H1 (cell line): ENCODE measurements at regions not wholly inside any gene's neighbourhood (a gene's known extent, or its start where the extent isn't known, plus 50 kb on each side); places are given as distances from the start of the nearest gene placed in this dataset.

Experiments used
- CTCF ChIA-PET: fragments of 300-600 bp; sonication (Branson Sonifier 250); formaldehyde crosslinking; loops from one replicate; lab custom pipeline; 2021; ENCODE audit not compliant: partially characterized antibody; lab: Charles Lee
- POLR2A ChIA-PET: fragments of 300-600 bp; sonication (Branson Sonifier 250); formaldehyde crosslinking; loops from one replicate; lab custom pipeline; 2021; ENCODE audit warnings: inconsistent platforms; ENCODE audit not compliant: partially characterized antibody; lab: Charles Lee
- DNase-seq, 2 experiments: peaks; one replicate each; pipeline versions ENCODE4 v3.0.0 to v3.0.0-alpha.2; 2010 to 2022; ENCODE audit warnings: low spot score in 2 of 2, low read depth in 1 of 2, mixed read lengths in 1 of 2
- FAIRE-seq: peaks from 2 replicates; lab custom pipeline; 2011; peaks lifted over from hg19 to GRCh38; lab: Jason Lieb, UNC
- H2AFZ ChIP-seq: 2 replicates; pipeline ENCODE4 v1.8.1; 2012; ENCODE audit warnings: low read length, inconsistent platforms
- H2AK5ac ChIP-seq: 2 replicates; pipeline ENCODE4 v1.6.1; 2013; ENCODE audit warnings: low read depth, low read length
- H2BK120ac ChIP-seq: replicated peaks from 2 replicates; pipeline ENCODE3; 2013; ENCODE audit warnings: low read depth, low read length, inconsistent platforms
- H2BK12ac ChIP-seq: 2 replicates; pipeline ENCODE4 v1.6.1; 2013; ENCODE audit warnings: low read depth, low read length
- H2BK15ac ChIP-seq: 2 replicates; pipeline ENCODE4 v1.6.1; 2013; ENCODE audit warnings: low read length
- H2BK20ac ChIP-seq: 2 replicates; pipeline ENCODE4 v1.6.1; 2013; ENCODE audit warnings: low read length
- H2BK5ac ChIP-seq: 2 replicates; pipeline ENCODE4 v1.6.1; 2013; ENCODE audit warnings: low read depth, low read length
- H3K14ac ChIP-seq: 2 replicates; pipeline ENCODE4 v1.6.1; 2013; ENCODE audit warnings: inconsistent platforms; ENCODE audit not compliant: insufficient read length
- H3K18ac ChIP-seq: 2 replicates; pipeline ENCODE4 v1.6.1; 2013; ENCODE audit warnings: low read length; ENCODE audit errors: extremely low read depth
- H3K23ac ChIP-seq: 2 replicates; pipeline ENCODE4 v1.6.1; 2013; ENCODE audit warnings: inconsistent platforms; ENCODE audit not compliant: insufficient read length
- H3K23me2 ChIP-seq: 2 replicates; pipeline ENCODE4 v1.6.1; 2013; ENCODE audit warnings: low read depth, low read length
- H3K27ac ChIP-seq: 2 replicates; pipeline ENCODE4 v1.6.1; 2011; ENCODE audit warnings: low read depth, low read length, inconsistent platforms
- H3K27me3 ChIP-seq, 4 experiments: replicated peaks in 1 of 4; 1 replicate in 1 of 4; 2 replicates in 3 of 4; pipeline versions ENCODE4 v1.6.1 to v1.8.1; 2011 to 2013; ENCODE audit warnings: low read length in 3 of 4, mild to moderate bottlenecking in 3 of 4, inconsistent platforms in 2 of 4, mixed read lengths in 2 of 4, moderate library complexity in 1 of 4; ENCODE audit not compliant: control insufficient read depth in 3 of 4, insufficient read depth in 3 of 4; ENCODE audit errors: extremely low read depth in 1 of 4
- H3K36me3 ChIP-seq, 4 experiments: 2 replicates each; pipeline versions ENCODE4 v1.6.1 to v1.8.1; 2011 to 2013; ENCODE audit warnings: mild to moderate bottlenecking in 4 of 4, low read length in 3 of 4, moderate library complexity in 2 of 4, control low read depth in 1 of 4, inconsistent platforms in 1 of 4; ENCODE audit not compliant: insufficient read depth in 4 of 4, control insufficient read depth in 2 of 4
- H3K4ac ChIP-seq: replicated peaks from 2 replicates; pipeline ENCODE3; 2013; ENCODE audit warnings: low read length, low read depth, mixed read lengths, inconsistent platforms; ENCODE audit not compliant: insufficient read length
- H3K4me1 ChIP-seq, 4 experiments: replicated peaks in 1 of 4; 1 replicate in 1 of 4; 2 replicates in 3 of 4; pipeline versions ENCODE4 v1.6.1 to v1.8.1; 2011 to 2013; ENCODE audit warnings: low read length in 3 of 4, inconsistent platforms in 2 of 4, mixed read lengths in 1 of 4; ENCODE audit not compliant: insufficient read depth in 4 of 4, control insufficient read depth in 3 of 4
- H3K4me2 ChIP-seq, 2 experiments: 2 replicates each; pipeline versions ENCODE4 v1.6.1 to v1.8.1; 2011 to 2013; ENCODE audit warnings: low read depth in 2 of 2, low read length in 2 of 2, control low read depth in 1 of 2, inconsistent platforms in 1 of 2, mild to moderate bottlenecking in 1 of 2; ENCODE audit not compliant: insufficient read depth in 1 of 2
- H3K4me3 ChIP-seq, 4 experiments: fragments of 200-600, 300-600 bp in 1 of 4; sonication (generic), shearing (Covaris generic), sonication (Bioruptor Twin) in 1 of 4; 2 replicates each; pipeline versions ENCODE4 v1.5.1 to v1.8.1; 2011 to 2016; ENCODE audit warnings: low read length in 4 of 4, low read depth in 3 of 4, control low read depth in 2 of 4, inconsistent platforms in 2 of 4, mild to moderate bottlenecking in 2 of 4, mixed read lengths in 1 of 4, moderate library complexity in 1 of 4; ENCODE audit not compliant: insufficient read depth in 2 of 4; ENCODE audit errors: extremely low read depth in 1 of 4
- H3K56ac ChIP-seq: replicated peaks from 2 replicates; pipeline ENCODE3; 2013; ENCODE audit warnings: low read depth, mild to moderate bottlenecking, mixed read lengths, low read length, inconsistent platforms; ENCODE audit not compliant: insufficient read length
- H3K79me1 ChIP-seq: 2 replicates; pipeline ENCODE4 v1.6.1; 2013; ENCODE audit warnings: low read depth, low read length, control low read depth
- H3K79me2 ChIP-seq, 2 experiments: 2 replicates each; pipeline versions ENCODE4 v1.6.1 to v1.8.1; 2012 to 2013; ENCODE audit warnings: low read length in 2 of 2, mild to moderate bottlenecking in 2 of 2, inconsistent platforms in 1 of 2; ENCODE audit not compliant: insufficient read depth in 2 of 2, control insufficient read depth in 1 of 2
- H3K9ac ChIP-seq, 4 experiments: replicated peaks in 1 of 4; 1 replicate in 1 of 4; 2 replicates in 3 of 4; pipeline versions ENCODE4 v1.6.1 to v1.8.1; 2011 to 2013; ENCODE audit warnings: low read depth in 3 of 4, low read length in 3 of 4, control low read depth in 2 of 4, mild to moderate bottlenecking in 2 of 4, moderate library complexity in 2 of 4, inconsistent platforms in 1 of 4; ENCODE audit errors: extremely low read depth in 1 of 4
- H3K9me3 ChIP-seq, 2 experiments: 2 replicates each; pipeline versions ENCODE4 v1.6.1 to v1.8.1; 2012 to 2013; ENCODE audit warnings: mild to moderate bottlenecking in 2 of 2, moderate library complexity in 2 of 2, control low read depth in 1 of 2, inconsistent platforms in 1 of 2, low read depth in 1 of 2, low read length in 1 of 2, mixed read lengths in 1 of 2; ENCODE audit not compliant: insufficient read depth in 2 of 2
- H4K20me1 ChIP-seq, 2 experiments: replicated peaks in 1 of 2; 2 replicates each; pipeline versions ENCODE3 to v1.8.1; 2011 to 2013; ENCODE audit warnings: inconsistent platforms in 2 of 2, low read length in 2 of 2, mild to moderate bottlenecking in 1 of 2; ENCODE audit not compliant: insufficient read depth in 2 of 2, control insufficient read depth in 1 of 2
- H4K5ac ChIP-seq: 2 replicates; pipeline ENCODE4 v1.6.1; 2013; ENCODE audit warnings: low read length, low read depth, mixed read lengths, inconsistent platforms; ENCODE audit not compliant: insufficient read length
- H4K8ac ChIP-seq: 2 replicates; pipeline ENCODE4 v1.8.0; 2013; ENCODE audit warnings: mild to moderate bottlenecking, moderate library complexity, low read length, inconsistent platforms; ENCODE audit not compliant: insufficient read depth; ENCODE audit errors: extremely low read depth
- H4K91ac ChIP-seq: replicated peaks from 2 replicates; pipeline ENCODE3; 2013; ENCODE audit warnings: low read length, mixed read lengths, inconsistent platforms; ENCODE audit not compliant: insufficient read length
- GTF2F1 ChIP-seq: IDR thresholded peaks from 2 replicates; pipeline ENCODE4 v1.6.1; 2012; ENCODE audit warnings: low read depth, low read length, improper control_type of control experiment, borderline replicate concordance
- SIN3A ChIP-seq, 2 experiments: IDR thresholded peaks in 1 of 2; conservative IDR thresholded peaks in 1 of 2; 2 replicates each; pipeline ENCODE4 v1.6.1; 2011 to 2012; ENCODE audit warnings: low read length in 2 of 2, improper control_type of control experiment in 1 of 2, low read depth in 1 of 2, mild to moderate bottlenecking in 1 of 2
- WGBS, 2 experiments: shearing (Covaris generic) in 1 of 2; methylation state at CpG; one replicate each; pipeline versions ENCODE4 v1.1.6 to v1.1.7; 2013 to 2015; ENCODE audit warnings: low lambda C conversion rate in 2 of 2, mixed read lengths in 2 of 2, inconsistent platforms in 1 of 2, low coverage in 1 of 2, missing lambda C conversion rate in 1 of 2; ENCODE audit not compliant: insufficient replicate concordance in 2 of 2, insufficient coverage in 1 of 2, insufficient read length in 1 of 2; ENCODE audit errors: extremely low coverage in 1 of 2, missing lambda C conversion rate in 1 of 2; 5-methylcytosine and 5-hydroxymethylcytosine counted together

- Histone ChIP-seq H3K36me3 (no peaks in the 10 kb centered on the region), H4K8ac (no peak overlapping the region), H3K18ac (no peak overlapping the region), H2BK5ac (no peak overlapping the region), H2BK12ac (no peak overlapping the region), H2AFZ (no peak overlapping the region), H3K4me1 (peaks cover 0 to 2% (median 0%) of the 10 kb centered on the region in 4 experiments; a peak in 1 of 7 replicates), H3K56ac (no peak overlapping the region), H2BK20ac (no peak overlapping the region), H3K4me2 (no peak overlapping the region), H3K79me1 (no peaks in the 10 kb centered on the region), H3K27me3 (no peaks in the 10 kb centered on the region), H3K4ac (no peak overlapping the region), H2BK15ac (no peak overlapping the region), H4K20me1 (no peaks in the 10 kb centered on the region), H3K79me2 (no peaks in the 10 kb centered on the region), H3K23me2 (no peaks in the 10 kb centered on the region), H4K91ac (no peak overlapping the region), H3K27ac (no peak overlapping the region), H3K14ac (no peak overlapping the region)
- ChIA-PET CTCF (interaction anchor here (1.0 kb wide), 1 partner anchor 569 kb away, joined by 3 read pairs; no protein-coding TSS in a partner anchor), POLR2A (no interaction called here)
- WGBS, 2 experiments: 94% methylated on average over 2 of the region's 2 CpGs; no CpG with 5 or more reads in 1 of the 2 experiments
- DNase-seq: no peak
- TF ChIP-seq SIN3A (conservative IDR thresholded peaks at IDR 0.05 in 1 of 2, IDR thresholded peaks at IDR 0.05 in 1 of 2; ENCODE audit: low read depth in 1 of 2, low read length in 2 of 2) (no peak), GTF2F1 (no peak)
- TF ChIP-seq, all 59 proteins: peak for 0
- Histone ChIP-seq H2BK120ac (no peak overlapping the region), H2AK5ac (no peak overlapping the region), H4K5ac (no peak overlapping the region), H3K4me3 (no peak overlapping the region), H3K23ac (no peak overlapping the region), H3K9me3 (no peaks in the 10 kb centered on the region), H3K9ac (no peak overlapping the region)
- no peak for FAIRE-seq
Measured at GRCh38 chr2:7997279-7997678, 684.6 kb upstream of the ID2 start.
